Fibroblast of skin of scalp (primary cell): ENCODE measurements at regions not wholly inside any gene's neighbourhood (a gene's known extent, or its start where the extent isn't known, plus 50 kb on each side); places are given as distances from the start of the nearest gene placed in this dataset.
"Not testable (repeated sequence)": the region's sequence is repeated elsewhere in the genome, so short reads cannot be mapped to it uniquely, and the experiment has no call there.

ENCODE experiments used
- DNase-seq: peaks from one replicate; pipeline ENCODE4 v3.0.0-alpha.2; 2013

- DNase-seq: no peak
Observed at GRCh38 chr3:25957026-25957425, 167.1 kb downstream of the OXSM start.

DNA sequence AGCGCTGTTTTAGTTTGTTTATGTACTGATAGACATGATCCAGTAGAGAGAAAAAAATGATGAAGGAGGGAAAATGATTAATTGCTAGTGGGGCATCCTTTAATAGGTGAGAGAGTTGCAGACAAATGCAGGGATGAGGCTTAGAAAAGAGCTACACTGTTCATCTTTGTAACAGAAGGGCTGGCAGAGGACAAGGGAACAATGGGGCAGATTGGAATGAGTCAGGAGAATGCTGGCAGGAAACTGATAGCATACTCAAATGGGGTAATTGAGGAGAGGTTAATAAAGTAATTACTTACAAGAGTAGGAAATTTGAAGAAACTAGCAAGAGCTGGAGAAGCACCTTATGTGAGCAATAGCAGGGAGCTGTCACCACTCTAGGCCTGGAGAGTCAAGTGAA lies 170.9 kb downstream of the OXSM start:
- no peak for DNase-seq

- DNase-seq: no peak
Observed at GRCh38 chr3:25962255-25962654, 172.4 kb downstream of the OXSM start.

- DNase-seq: no peak
Observed at GRCh38 chr3:25964141-25964540, 174.3 kb downstream of the OXSM start.

DNA sequence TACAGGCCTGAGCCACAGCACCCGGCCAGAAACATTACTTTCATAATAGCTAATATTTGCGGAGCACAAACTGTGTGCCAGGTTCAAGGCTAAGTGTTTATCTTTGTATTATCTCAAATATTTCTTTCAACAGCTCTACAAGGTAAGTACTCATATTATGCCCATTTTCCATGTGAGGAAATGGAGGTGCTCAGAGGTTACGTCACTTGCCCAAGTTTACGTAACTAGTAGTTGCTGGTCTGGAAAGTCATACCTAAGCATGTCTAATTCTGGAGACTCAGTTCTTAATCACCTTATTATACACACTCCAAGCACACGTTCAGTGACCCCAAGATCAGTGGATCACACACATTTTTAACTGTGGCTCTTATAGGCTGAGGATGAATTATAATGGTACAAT lies 177.5 kb downstream of the OXSM start:
- no peak for DNase-seq

- DNase-seq: no peak
Observed at GRCh38 chr3:25971736-25972135, 181.8 kb downstream of the OXSM start.

- DNase-seq: no peak
Observed at GRCh38 chr3:25973122-25973521, 183.2 kb downstream of the OXSM start.

DNA sequence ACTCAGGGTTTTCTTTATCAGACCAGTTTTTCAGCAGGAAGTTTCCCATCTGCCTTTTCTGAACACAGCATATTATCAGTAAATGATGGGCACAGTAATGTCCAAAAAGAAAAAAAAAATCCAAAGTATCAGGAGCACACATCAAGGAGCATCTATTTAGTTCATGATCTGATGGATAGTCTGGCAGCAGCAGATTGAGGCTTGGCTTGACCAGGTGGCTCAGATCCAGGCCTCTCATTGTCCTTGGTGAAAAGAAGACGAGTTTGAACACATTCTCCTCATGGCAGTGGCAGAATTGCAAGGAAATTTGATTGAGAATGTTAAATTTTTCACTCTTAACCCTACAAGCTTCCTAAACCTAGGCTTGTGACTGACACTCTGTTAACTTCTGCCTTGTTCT lies 192.9 kb downstream of the OXSM start:
- DNase-seq: no peak

- DNase-seq: no peak
Observed at GRCh38 chr3:25985621-25986020, 195.7 kb downstream of the OXSM start.

- no peak for DNase-seq
Observed at GRCh38 chr3:25992606-25993005, 202.7 kb downstream of the OXSM start.

- no peak for DNase-seq
Observed at GRCh38 chr3:26004172-26004571, 214.3 kb downstream of the OXSM start.

DNA sequence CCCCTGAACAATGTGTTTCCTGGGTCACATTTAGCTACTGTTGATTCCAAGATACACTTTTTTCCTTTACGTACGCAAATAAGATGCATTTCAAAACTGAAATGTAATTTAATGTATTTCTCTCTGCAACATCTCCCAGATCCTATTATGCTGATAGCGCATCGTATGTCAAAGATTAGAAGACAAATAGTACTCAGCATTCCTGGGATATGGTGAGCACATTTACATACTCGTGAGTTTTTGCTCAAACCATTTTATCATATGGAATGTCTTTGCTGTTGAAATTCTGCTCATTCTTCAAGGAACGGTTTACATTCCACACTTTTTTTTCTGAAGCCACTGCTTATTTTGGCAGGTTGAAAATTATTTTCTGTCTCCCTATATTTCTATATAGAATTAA lies 221.4 kb downstream of the OXSM start:
- no peak for DNase-seq

DNA sequence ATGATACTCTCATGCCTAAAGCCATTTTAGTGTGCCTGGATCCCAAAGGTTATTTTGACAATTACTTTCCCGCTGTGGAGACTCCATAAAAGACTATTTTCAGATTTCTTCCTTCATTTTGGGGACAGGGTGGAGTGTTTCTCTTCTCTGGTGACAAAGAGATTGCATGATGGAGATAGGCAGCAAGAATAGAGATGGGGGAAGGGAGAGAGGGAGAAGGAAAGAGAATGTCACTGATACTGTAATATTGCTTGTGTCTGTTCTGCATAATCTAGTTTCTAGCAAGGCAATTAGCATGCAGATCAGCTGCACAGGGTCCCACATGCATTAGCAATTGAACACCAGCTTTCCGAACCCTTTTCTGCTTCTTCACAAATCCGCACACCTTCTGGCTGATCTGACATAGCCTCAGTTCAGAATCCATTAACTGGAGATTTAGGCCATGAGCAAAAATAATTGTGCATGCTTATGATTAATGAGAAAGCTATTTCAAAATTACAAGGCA lies 222.4 kb downstream of the OXSM start:
- no peak for DNase-seq

GRCh38 chr3:26015752-26016151 lies 225.9 kb downstream of the OXSM start:
- no peak for DNase-seq

GRCh38 chr3:26018889-26019288 lies 229.0 kb downstream of the OXSM start:
- DNase-seq: no peak

GRCh38 chr3:26024206-26024605 lies 234.3 kb downstream of the OXSM start:
- not testable (repeated sequence) for DNase-seq

DNA sequence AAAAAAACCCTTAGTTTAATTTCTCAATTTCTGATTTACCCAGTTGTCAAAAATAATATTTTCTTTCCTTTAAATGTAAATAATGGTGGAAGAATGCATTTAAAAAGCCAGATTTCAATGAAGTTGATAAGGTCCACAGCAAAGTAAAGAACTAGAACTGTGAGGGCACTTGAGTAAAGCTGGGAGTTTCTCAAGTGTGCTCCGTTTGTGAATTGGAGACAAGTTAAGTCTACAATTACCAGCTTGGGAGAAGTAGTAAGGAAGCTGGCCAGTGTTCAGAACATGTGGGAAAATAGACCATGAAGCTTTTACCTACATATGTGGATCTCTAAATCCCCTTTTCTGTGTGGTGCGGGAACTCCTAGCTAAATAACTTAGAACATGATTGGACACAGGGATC lies 239.4 kb downstream of the OXSM start:
- DNase-seq: no peak

- not testable (repeated sequence) for DNase-seq
Observed at GRCh38 chr3:26042126-26042525, 252.2 kb downstream of the OXSM start.

- no peak for DNase-seq
Observed at GRCh38 chr3:26049951-26050350, 260.1 kb downstream of the OXSM start.

- no peak for DNase-seq
Observed at GRCh38 chr3:26050776-26051175, 260.9 kb downstream of the OXSM start.

DNA sequence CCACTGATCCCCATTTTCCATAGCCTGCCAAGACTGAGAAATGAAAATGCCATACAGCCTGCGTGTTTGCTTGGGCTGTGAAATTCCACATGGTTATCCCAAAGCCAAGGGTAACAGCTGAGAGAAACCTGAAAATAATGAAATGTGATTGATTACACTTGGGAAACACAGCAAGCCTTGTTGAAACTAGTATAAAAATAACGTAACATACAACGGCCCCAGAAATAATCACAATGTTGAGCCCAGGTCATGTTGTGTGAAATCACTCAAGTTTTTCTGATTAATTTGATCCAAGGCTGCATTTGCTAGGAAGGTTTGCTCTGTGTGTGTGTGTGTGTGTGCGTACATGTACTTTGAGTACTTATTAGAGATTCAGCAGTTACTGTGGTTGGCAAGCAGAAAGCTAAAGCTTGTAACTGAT lies 269.0 kb downstream of the OXSM start:
- DNase-seq: no peak

- DNase-seq: no peak
Observed at GRCh38 chr3:26061947-26062346, 272.1 kb downstream of the OXSM start.

GRCh38 chr3:26064297-26064696 lies 274.4 kb downstream of the OXSM start:
- no peak for DNase-seq

GRCh38 chr3:26068890-26069289 lies 279.0 kb downstream of the OXSM start:
- no peak for DNase-seq

DNA sequence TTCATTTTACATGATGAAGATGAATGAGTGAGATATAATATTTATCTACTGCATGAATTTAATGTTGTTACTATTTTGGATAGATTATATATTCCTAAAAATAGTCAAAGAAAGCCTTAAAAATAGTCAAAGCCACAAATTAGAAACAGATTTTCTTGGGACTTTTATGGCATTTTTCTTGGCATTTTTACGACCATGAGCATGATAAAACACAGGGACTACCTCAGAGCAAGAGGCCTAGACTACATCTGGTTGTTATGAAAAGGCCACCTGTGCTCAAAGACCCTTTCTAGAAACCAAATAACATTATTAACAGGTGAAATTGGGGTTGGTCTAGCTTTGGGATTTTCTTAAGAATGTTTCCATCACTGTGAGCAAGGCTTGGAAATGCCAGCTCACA lies 281.0 kb downstream of the OXSM start:
- DNase-seq: no peak

DNA sequence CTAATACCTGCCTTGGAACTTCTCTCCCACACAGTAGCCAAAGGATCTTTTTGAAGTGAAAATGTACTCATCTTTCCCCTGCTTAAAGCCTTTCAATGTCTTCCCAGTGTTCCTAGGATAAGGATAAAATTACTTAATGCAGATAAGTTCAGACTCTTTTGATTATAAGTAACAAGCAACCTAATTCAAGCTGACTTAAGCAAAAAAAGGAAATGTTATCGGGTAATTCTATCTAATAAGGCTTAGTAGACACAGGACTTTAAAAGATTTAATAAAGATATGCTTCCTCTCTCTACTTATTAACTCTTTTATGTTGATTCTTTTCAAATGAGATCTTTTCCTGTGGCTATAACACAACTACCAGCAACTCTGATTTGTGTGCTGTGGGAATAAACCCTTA lies 284.2 kb downstream of the OXSM start:
- no peak for DNase-seq
